Epithelial cell of proximal tubule (primary cell): ENCODE measurements at regions not wholly inside any gene's neighbourhood (a gene's known extent, or its start where the extent isn't known, plus 50 kb on each side); places are given as distances from the start of the nearest gene placed in this dataset.

Experiments used
- DNase-seq: peaks from one replicate; pipeline ENCODE4 v3.0.0-alpha.2; 2011; ENCODE audit warnings: low read depth
- H3K4me3 ChIP-seq: 2 replicates; pipeline ENCODE4 v1.5.1; 2011; ENCODE audit warnings: low read depth, mild to moderate bottlenecking, low read length
- TF ChIP-seq, protein P1 (sequence below): conservative IDR thresholded peaks from 2 replicates; pipeline ENCODE4 v1.5.1; 2012; ENCODE audit warnings: low read depth, mild to moderate bottlenecking, low read length

DNA sequence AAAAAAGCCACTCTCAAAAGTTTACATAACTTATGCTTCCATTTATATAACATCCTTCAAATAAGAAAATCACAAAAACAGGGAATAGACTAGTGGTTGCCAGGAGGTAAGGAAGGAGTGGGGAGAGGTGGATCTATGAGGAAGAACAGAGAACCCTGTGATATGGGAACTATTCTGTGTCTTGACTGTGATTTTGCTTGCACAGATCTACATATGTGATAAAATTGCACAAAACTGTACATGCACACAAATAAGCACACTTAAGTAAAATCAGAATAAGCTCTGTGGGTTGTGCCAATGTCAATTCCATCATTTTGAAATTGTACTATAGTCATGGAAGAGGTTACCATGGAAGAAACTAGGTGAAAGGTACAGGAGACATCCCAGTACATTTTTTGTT, 121.6 kb upstream of the SGCG start:
- TF ChIP-seq, protein P1, sequence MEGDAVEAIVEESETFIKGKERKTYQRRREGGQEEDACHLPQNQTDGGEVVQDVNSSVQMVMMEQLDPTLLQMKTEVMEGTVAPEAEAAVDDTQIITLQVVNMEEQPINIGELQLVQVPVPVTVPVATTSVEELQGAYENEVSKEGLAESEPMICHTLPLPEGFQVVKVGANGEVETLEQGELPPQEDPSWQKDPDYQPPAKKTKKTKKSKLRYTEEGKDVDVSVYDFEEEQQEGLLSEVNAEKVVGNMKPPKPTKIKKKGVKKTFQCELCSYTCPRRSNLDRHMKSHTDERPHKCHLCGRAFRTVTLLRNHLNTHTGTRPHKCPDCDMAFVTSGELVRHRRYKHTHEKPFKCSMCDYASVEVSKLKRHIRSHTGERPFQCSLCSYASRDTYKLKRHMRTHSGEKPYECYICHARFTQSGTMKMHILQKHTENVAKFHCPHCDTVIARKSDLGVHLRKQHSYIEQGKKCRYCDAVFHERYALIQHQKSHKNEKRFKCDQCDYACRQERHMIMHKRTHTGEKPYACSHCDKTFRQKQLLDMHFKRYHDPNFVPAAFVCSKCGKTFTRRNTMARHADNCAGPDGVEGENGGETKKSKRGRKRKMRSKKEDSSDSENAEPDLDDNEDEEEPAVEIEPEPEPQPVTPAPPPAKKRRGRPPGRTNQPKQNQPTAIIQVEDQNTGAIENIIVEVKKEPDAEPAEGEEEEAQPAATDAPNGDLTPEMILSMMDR, result no peak
- DNase-seq, result no peak
- no peak overlapping the region for H3K4me3 ChIP-seq

GRCh38 chr13:23060959-23061358, 119.8 kb upstream of the SGCG start:
- no peak for DNase-seq
- TF ChIP-seq, protein P1, result no peak

DNA sequence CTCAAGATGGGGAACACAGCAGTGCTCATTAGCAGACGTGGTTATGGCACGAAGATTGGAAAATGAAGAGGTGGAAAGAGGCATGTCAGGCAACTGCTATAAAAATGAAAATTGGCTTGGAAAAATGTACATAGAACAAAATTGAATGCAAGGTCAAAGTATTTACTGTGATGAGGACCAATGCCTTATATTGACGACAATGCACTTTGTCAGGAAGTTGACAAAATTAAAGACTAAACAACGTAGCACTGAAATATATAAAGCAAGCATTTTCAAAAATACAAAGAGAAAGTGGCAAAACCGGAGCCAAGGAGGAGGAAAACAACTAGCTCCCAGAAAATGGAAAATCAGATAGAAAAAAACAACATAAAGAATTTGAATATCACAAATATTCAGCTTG, 113.7 kb upstream of the SGCG start:
- no peak for DNase-seq
- TF ChIP-seq, protein P1, result no peak
- H3K4me3 ChIP-seq, result no peak overlapping the region

More at GRCh38 chr13:23060959-23061358, 119.8 kb upstream of the SGCG start:
- H3K4me3 ChIP-seq, result no peak overlapping the region

DNA sequence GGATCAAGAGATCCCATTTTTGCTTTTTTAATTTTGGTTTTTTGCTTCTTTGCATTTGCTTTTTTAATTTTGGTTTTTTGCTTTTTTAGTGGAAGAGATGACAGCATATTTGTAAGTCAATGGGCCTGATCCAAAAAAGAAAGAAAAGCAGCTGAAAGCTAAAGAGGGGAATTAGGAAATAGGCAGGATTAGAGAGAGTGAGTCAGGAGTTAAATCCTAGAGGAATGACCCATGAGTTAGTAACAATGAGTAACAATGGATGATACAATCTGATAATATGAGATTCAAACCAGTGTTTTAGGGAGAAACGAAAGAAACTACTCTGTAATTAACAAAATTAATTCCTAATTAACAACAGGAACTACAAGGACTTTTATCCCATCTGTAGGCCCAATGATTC, 111.2 kb upstream of the SGCG start:
- DNase-seq, result peak; percentile 20
- TF ChIP-seq, protein P1, result no peak

DNA sequence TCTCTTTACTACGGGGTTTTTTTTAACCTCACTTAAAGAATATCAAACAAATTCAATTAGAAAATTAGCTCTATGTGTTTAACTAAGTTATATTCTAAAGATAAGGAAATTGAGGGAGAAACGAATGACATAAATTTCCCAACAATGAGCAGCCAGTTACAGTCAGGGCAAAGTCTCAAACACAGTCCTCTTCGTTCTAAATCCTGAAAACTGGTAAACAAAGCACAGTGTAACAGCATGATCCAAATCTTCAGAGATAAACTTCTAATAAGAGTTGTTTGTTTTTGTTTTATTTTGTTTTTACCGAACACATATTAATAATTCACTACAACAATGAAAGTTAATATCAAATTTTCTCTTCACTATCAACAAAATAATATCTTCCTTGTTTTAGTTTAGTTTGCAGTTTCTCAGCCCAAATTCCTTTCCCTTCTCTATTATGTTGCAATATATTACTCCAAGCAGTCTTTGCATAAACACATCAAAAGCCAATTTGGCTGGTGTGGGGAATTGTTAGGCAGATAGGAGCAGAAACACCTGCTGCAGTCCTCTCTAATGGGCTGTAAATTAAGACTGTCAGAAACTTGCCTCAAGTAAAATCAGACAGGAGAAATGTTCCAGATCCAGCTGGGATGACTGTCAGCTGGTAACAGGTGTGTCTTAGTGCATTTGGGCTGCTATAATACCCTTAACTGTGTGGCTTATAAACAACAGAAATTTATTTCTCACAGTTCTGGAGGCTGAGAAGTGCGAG, 106.5 kb upstream of the SGCG start:
- TF ChIP-seq, protein P1, result no peak
- DNase-seq, result no peak
- H3K4me3 ChIP-seq, result no peak overlapping the region

More for the DNA sequence above, 111.2 kb upstream of the SGCG start:
- no peak overlapping the region for H3K4me3 ChIP-seq

DNA sequence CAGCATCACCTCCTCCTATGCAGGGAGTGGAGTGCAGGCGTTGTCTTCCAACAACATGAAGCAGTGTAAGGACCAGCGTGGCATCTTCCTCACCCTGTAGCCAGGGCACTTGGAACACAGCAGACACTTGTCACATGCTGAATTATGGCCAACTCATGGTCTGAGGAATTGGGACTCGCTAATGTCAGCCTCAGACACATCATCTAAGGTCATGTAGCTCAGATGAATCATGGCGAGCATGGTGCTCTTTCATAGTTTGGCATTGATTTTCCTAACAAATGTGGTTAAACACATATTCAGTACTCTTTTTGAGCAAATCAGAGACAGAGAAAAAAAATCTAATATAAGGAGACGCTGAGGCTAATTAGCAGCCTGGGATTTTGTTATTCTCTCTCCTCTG, 99.6 kb upstream of the SGCG start:
- no peak for DNase-seq
- TF ChIP-seq, protein P1, result no peak
- no peak overlapping the region for H3K4me3 ChIP-seq

GRCh38 chr13:23081901-23082300, 98.9 kb upstream of the SGCG start:
- DNase-seq, result no peak
- TF ChIP-seq, protein P1, result no peak

More at GRCh38 chr13:23081901-23082300, 98.9 kb upstream of the SGCG start:
- H3K4me3 ChIP-seq, result no peak overlapping the region
